WTC11 (cell line): ENCODE measurements at regions not wholly inside any gene's neighbourhood (a gene's known extent, or its start where the extent isn't known, plus 50 kb on each side); places are given as distances from the start of the nearest gene placed in this dataset.

Experiments used
- ATAC-seq: fragments of 200-7000 bp; cut with Tn5 transposase; 2 replicates; pipeline ENCODE4 v1.10.0; 2021; ENCODE audit warnings: mild to moderate bottlenecking, moderate library complexity
- CTCF ChIA-PET: fragments of 300-600 bp; sonication (Branson Sonifier 250); formaldehyde crosslinking; loops from one replicate; lab custom pipeline; 2021; ENCODE audit warnings: antibody characterized with exemption; lab: Charles Lee
- POLR2A ChIA-PET: fragments of 350-600 bp; sonication (Branson Sonifier 250); formaldehyde crosslinking; loops from one replicate; lab custom pipeline; 2021; ENCODE audit warnings: antibody characterized with exemption; lab: Charles Lee
- DNase-seq: peaks from one replicate; pipeline ENCODE4 v3.0.0; 2021; ENCODE audit warnings: low spot score
- H3K27ac Mint-ChIP-seq: 2 replicates; pipeline ENCODE4 v1.8.0; 2021; ENCODE audit warnings: mixed read lengths
- H3K27me3 Mint-ChIP-seq: 2 replicates; pipeline ENCODE4 v1.8.0; 2021; ENCODE audit warnings: low read depth, mild to moderate bottlenecking, moderate library complexity, mixed read lengths
- H3K36me3 Mint-ChIP-seq: 2 replicates; pipeline ENCODE4 v1.8.0; 2021; ENCODE audit warnings: mixed read lengths
- H3K4me1 Mint-ChIP-seq: 2 replicates; pipeline ENCODE4 v1.8.0; 2022; ENCODE audit warnings: mixed read lengths
- H3K4me3 Mint-ChIP-seq: 2 replicates; pipeline ENCODE4 v1.8.0; 2021; ENCODE audit warnings: mild to moderate bottlenecking, moderate library complexity, mixed read lengths
- H3K9me3 Mint-ChIP-seq: 2 replicates; pipeline ENCODE4 v1.8.0; 2021; ENCODE audit warnings: mixed read lengths
- CDX4 ChIP-seq: fragments of 250-450 bp; sonication (Bioruptor Pico); IDR thresholded peaks from 2 replicates; pipeline ENCODE4 v1.9.0; 2021; ENCODE audit warnings: moderate library complexity, mild to moderate bottlenecking, inconsistent platforms, borderline replicate concordance
- E2F4 ChIP-seq: sonication (generic); formaldehyde crosslinking; IDR thresholded peaks from 2 replicates; pipeline ENCODE4 v1.8.1; 2022; ENCODE audit warnings: low read depth, mild to moderate bottlenecking, moderate library complexity, missing genetic modification reagents, borderline replicate concordance
- E2F5 ChIP-seq: sonication (generic); formaldehyde crosslinking; IDR thresholded peaks from 2 replicates; pipeline ENCODE4 v1.8.1; 2022; ENCODE audit warnings: mild to moderate bottlenecking, moderate library complexity, missing genetic modification reagents
- ELF4 ChIP-seq: sonication (generic); formaldehyde crosslinking; IDR thresholded peaks from 2 replicates; pipeline ENCODE4 v1.8.1; 2022; ENCODE audit warnings: low read depth, mild to moderate bottlenecking, moderate library complexity, missing genetic modification reagents
- FOXK1 ChIP-seq: sonication (generic); formaldehyde crosslinking; IDR thresholded peaks from 2 replicates; pipeline ENCODE4 v1.8.0; 2022; ENCODE audit warnings: mild to moderate bottlenecking, moderate library complexity, missing genetic modification reagents
- IRF2 ChIP-seq: sonication (generic); formaldehyde crosslinking; IDR thresholded peaks from 2 replicates; pipeline ENCODE4 v1.8.0; 2022; ENCODE audit warnings: low read depth, missing genetic modification reagents, borderline replicate concordance
- JUN ChIP-seq: sonication (generic); formaldehyde crosslinking; IDR thresholded peaks from 2 replicates; pipeline ENCODE4 v1.8.0; 2023; ENCODE audit warnings: mild to moderate bottlenecking, missing genetic modification reagents
- MAX ChIP-seq: sonication (generic); formaldehyde crosslinking; IDR thresholded peaks from 2 replicates; pipeline ENCODE4 v1.8.0; 2022; ENCODE audit warnings: mild to moderate bottlenecking, missing genetic modification reagents
- NR2C2 ChIP-seq: sonication (generic); formaldehyde crosslinking; IDR thresholded peaks from 2 replicates; pipeline ENCODE4 v1.8.0; 2022; ENCODE audit warnings: mild to moderate bottlenecking, missing genetic modification reagents
- USF2 ChIP-seq: sonication (generic); formaldehyde crosslinking; IDR thresholded peaks from 2 replicates; pipeline ENCODE4 v1.8.1; 2023; ENCODE audit warnings: mild to moderate bottlenecking, missing genetic modification reagents, moderate library complexity
- ZNF121 ChIP-seq: sonication (generic); formaldehyde crosslinking; IDR thresholded peaks from 2 replicates; pipeline ENCODE4 v1.8.0; 2023; ENCODE audit warnings: missing genetic modification reagents
- ZNF232 ChIP-seq: sonication (generic); formaldehyde crosslinking; IDR thresholded peaks from 2 replicates; pipeline ENCODE4 v1.8.0; 2022; ENCODE audit warnings: mild to moderate bottlenecking, missing genetic modification reagents
- ZNF317 ChIP-seq: sonication (generic); formaldehyde crosslinking; IDR thresholded peaks from 2 replicates; pipeline ENCODE4 v1.8.1; 2023; ENCODE audit warnings: low read depth, mild to moderate bottlenecking, moderate library complexity, missing genetic modification reagents, borderline replicate concordance
- ZNF396 ChIP-seq: fragments of 250-450 bp; sonication (Bioruptor Pico); IDR thresholded peaks from 2 replicates; pipeline ENCODE4 v1.8.0; 2021; ENCODE audit warnings: mild to moderate bottlenecking, moderate library complexity, borderline replicate concordance
- ZSCAN18 ChIP-seq: fragments of 250-450 bp; sonication (Bioruptor Pico); IDR thresholded peaks from 2 replicates; pipeline ENCODE4 v2.1.2; 2022; ENCODE audit warnings: mild to moderate bottlenecking, moderate library complexity

GRCh38 chr6:124879992-124880355 lies 82.3 kb upstream of the RNF217 start:
- ChIA-PET CTCF (interaction anchor here (0.9 kb wide), 1 partner anchor 9 kb away, joined by 3 read pairs; no protein-coding TSS in a partner anchor), POLR2A (no interaction called here)
- no peak overlapping the region for H3K4me3 Mint-ChIP-seq
- DNase-seq: no peak
- ATAC-seq: no peak
- H3K27me3 Mint-ChIP-seq: no peaks in the 10 kb centered on the region; the same call in 1 of the 2 replicates
- TF ChIP-seq ZNF396 (CRISPR knock-in tag) (no peak), ZNF317 (CRISPR knock-in tag) (no peak), FOXK1 (CRISPR knock-in tag) (no peak), E2F5 (CRISPR knock-in tag) (no peak)
- no peaks in the 10 kb centered on the region for H3K36me3 Mint-ChIP-seq
- H3K9me3 Mint-ChIP-seq: peaks cover 7% of the 10 kb centered on the region
- H3K4me1 Mint-ChIP-seq: peaks cover 30% of the 10 kb centered on the region
- no peak overlapping the region for H3K27ac Mint-ChIP-seq

- Mint-ChIP-seq H3K36me3 (no peaks in the 10 kb centered on the region), H3K4me3 (0 out of 2 replicates have a peak overlapping the region, but pooled peaks have one; percentile 2), H3K27ac (no peak overlapping the region), H3K9me3 (peaks cover 4% of the 10 kb centered on the region), H3K4me1 (peaks cover 45% of the 10 kb centered on the region), H3K27me3 (no peaks in the 10 kb centered on the region; the same call in 1 of the 2 replicates)
- no peak for TF ChIP-seq USF2 (CRISPR knock-in tag)
- no peak for TF ChIP-seq MAX (CRISPR knock-in tag)
- TF ChIP-seq NR2C2 (CRISPR knock-in tag): no peak
- TF ChIP-seq JUN (CRISPR knock-in tag): no peak
- no peak for TF ChIP-seq E2F4 (CRISPR knock-in tag)
- no peak for TF ChIP-seq ZNF232 (CRISPR knock-in tag)
- TF ChIP-seq IRF2 (CRISPR knock-in tag): no peak
- TF ChIP-seq ZNF121 (CRISPR knock-in tag): no peak
- no peak for TF ChIP-seq ELF4
- TF ChIP-seq CDX4 (CRISPR knock-in tag): no peak
- TF ChIP-seq ZSCAN18 (CRISPR knock-in tag): no peak
- ChIA-PET CTCF (no interaction called here), POLR2A (no interaction called here)
- DNase-seq (no peak), ATAC-seq (peak; percentile 40)
These were observed 80.2 kb upstream of the RNF217 start for GRCh38 chr6:124881898-124882578.
